ENCODE measurements at regions not wholly inside any gene's neighbourhood (a gene's known extent, or its start where the extent isn't known, plus 50 kb on each side); places are given as distances from the start of the nearest gene placed in this dataset.

- no peak for DNase-seq (ENCODE audit: low read depth, low spot score)
- FAIRE-seq, result no peak
- dilution Hi-C loops (cut with MboI; ENCODE audit: extremely low pct_ligation_motif_present, low sequenced_read_pairs), result no loop called here
Measured at GRCh38 chr7:33671531-33672262, 233.6 kb upstream of the BMPER start.

DNA sequence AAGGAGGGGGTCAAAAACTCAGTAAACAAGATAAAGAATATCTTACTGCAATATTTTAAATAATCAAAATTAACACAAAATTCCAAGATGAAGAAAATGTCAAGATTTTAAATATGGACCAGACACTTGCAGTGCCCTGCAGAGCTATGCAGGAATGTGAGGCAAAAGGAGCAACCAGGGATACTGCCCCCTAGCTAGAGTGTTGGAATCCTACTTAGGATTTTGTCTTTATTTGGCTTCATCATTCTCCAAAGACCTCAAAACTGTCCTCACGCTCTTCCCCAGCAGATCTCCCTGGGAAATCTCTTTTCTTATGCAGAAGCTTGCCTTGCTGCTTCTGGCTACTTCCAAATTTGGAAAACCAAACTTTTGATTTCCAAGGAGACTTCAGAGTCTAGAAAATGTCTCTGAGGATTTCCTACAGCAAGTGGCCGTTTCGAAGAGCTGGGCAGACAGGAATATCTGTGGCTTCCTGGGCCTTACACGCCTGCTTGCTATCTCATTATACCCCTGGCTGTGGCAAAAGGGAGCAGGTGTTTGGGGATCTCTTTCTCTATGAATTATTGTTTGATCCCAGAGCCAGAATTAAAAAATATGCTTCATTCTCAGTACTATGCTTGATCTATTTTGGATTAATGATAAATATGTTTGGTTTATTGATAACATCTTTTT, 232.2 kb upstream of the BMPER start:
- Histone ChIP-seq H3K4me3 (ENCODE audit: control insufficient read depth in 2 of 3, extremely low read depth in 1 of 3, insufficient read depth in 2 of 3, low read depth in 1 of 3, low read length in 3 of 3) (no peak overlapping the region), H3K9ac (ENCODE audit: control insufficient read depth, extremely low read depth, insufficient read depth, low read length) (no peak overlapping the region), H3K9me1 (ENCODE audit: control insufficient read depth, extremely low read depth, insufficient read depth, low read length) (no peaks in the 10 kb centered on the region), H3K36me3 (ENCODE audit: control insufficient read depth in 2 of 2, extremely low read depth in 1 of 2, insufficient read depth in 2 of 2, low read length in 2 of 2) (no peaks in the 10 kb centered on the region), H3K4me2 (ENCODE audit: control insufficient read depth, extremely low read depth, insufficient read depth, low read depth, low read length) (no peak overlapping the region), H2AFZ (ENCODE audit: control insufficient read depth, low read length) (no peak overlapping the region), H3K27ac (ENCODE audit: control insufficient read depth, insufficient read depth, low read length) (no peak overlapping the region), H3K9me3 (ENCODE audit: control insufficient read depth, low read depth, low read length) (no peaks in the 10 kb centered on the region), H3K79me2 (ENCODE audit: control insufficient read depth, insufficient read depth, low read length) (no peaks in the 10 kb centered on the region), H3K4me1 (ENCODE audit: control insufficient read depth, extremely low read depth, insufficient read depth, low read length) (no peaks in the 10 kb centered on the region), H3K27me3 (ENCODE audit: control insufficient read depth, extremely low read depth, insufficient read depth, low read length) (no peaks in the 10 kb centered on the region), H4K20me1 (ENCODE audit: control insufficient read depth, extremely low read depth, insufficient read depth, low read length) (no peaks in the 10 kb centered on the region)
- TF ChIP-seq EZH2 (IDR thresholded peaks at IDR 0.05; ENCODE audit: low read length), result no peak
- TF ChIP-seq, protein P1, sequence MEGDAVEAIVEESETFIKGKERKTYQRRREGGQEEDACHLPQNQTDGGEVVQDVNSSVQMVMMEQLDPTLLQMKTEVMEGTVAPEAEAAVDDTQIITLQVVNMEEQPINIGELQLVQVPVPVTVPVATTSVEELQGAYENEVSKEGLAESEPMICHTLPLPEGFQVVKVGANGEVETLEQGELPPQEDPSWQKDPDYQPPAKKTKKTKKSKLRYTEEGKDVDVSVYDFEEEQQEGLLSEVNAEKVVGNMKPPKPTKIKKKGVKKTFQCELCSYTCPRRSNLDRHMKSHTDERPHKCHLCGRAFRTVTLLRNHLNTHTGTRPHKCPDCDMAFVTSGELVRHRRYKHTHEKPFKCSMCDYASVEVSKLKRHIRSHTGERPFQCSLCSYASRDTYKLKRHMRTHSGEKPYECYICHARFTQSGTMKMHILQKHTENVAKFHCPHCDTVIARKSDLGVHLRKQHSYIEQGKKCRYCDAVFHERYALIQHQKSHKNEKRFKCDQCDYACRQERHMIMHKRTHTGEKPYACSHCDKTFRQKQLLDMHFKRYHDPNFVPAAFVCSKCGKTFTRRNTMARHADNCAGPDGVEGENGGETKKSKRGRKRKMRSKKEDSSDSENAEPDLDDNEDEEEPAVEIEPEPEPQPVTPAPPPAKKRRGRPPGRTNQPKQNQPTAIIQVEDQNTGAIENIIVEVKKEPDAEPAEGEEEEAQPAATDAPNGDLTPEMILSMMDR (optimal IDR thresholded peaks at IDR 0.05 in 1 of 3, IDR thresholded peaks at IDR 0.05 in 1 of 3, conservative IDR thresholded peaks at IDR 0.05 in 1 of 3; ENCODE audit: extremely low read depth in 1 of 3, insufficient read depth in 2 of 3, low read length in 3 of 3), result peak in 2 of 3 experiments; percentile 29 to 32
- no peak for DNase-seq (ENCODE audit: low read depth, low spot score)
- no peak for FAIRE-seq
- dilution Hi-C loops (cut with MboI; ENCODE audit: extremely low pct_ligation_motif_present, low sequenced_read_pairs), result no loop called here

More at GRCh38 chr7:33671531-33672262, 233.6 kb upstream of the BMPER start:
- no peaks in the 10 kb centered on the region for H3K9me1 ChIP-seq (ENCODE audit: control insufficient read depth, extremely low read depth, insufficient read depth, low read length)
- no peak overlapping the region for H3K4me3 ChIP-seq (ENCODE audit: control insufficient read depth in 2 of 3, extremely low read depth in 1 of 3, insufficient read depth in 2 of 3, low read depth in 1 of 3, low read length in 3 of 3)
- H3K27ac ChIP-seq (ENCODE audit: control insufficient read depth, insufficient read depth, low read length), result no peak overlapping the region
- H3K4me1 ChIP-seq (ENCODE audit: control insufficient read depth, extremely low read depth, insufficient read depth, low read length), result peaks cover 5% of the 10 kb centered on the region
- no peaks in the 10 kb centered on the region for H3K27me3 ChIP-seq (ENCODE audit: control insufficient read depth, extremely low read depth, insufficient read depth, low read length)
- no peak overlapping the region for H2AFZ ChIP-seq (ENCODE audit: control insufficient read depth, low read length)
- no peaks in the 10 kb centered on the region for H4K20me1 ChIP-seq (ENCODE audit: control insufficient read depth, extremely low read depth, insufficient read depth, low read length)
- no peaks in the 10 kb centered on the region for H3K79me2 ChIP-seq (ENCODE audit: control insufficient read depth, insufficient read depth, low read length)
- no peak for TF ChIP-seq EZH2 (IDR thresholded peaks at IDR 0.05; ENCODE audit: low read length)
- TF ChIP-seq, protein P1 (optimal IDR thresholded peaks at IDR 0.05 in 1 of 3, IDR thresholded peaks at IDR 0.05 in 1 of 3, conservative IDR thresholded peaks at IDR 0.05 in 1 of 3; ENCODE audit: extremely low read depth in 1 of 3, insufficient read depth in 2 of 3, low read length in 3 of 3), result no peak
- no peak overlapping the region for H3K9ac ChIP-seq (ENCODE audit: control insufficient read depth, extremely low read depth, insufficient read depth, low read length)
- no peaks in the 10 kb centered on the region for H3K36me3 ChIP-seq (ENCODE audit: control insufficient read depth in 2 of 2, extremely low read depth in 1 of 2, insufficient read depth in 2 of 2, low read length in 2 of 2)
- no peak overlapping the region for H3K4me2 ChIP-seq (ENCODE audit: control insufficient read depth, extremely low read depth, insufficient read depth, low read depth, low read length)
- no peaks in the 10 kb centered on the region for H3K9me3 ChIP-seq (ENCODE audit: control insufficient read depth, low read depth, low read length)

Data from keratinocyte (primary cell).